CD4-positive, alpha-beta T cell treated with Interleukin-17A for 1 hour (primary cell): ENCODE measurements at regions not wholly inside any gene's neighbourhood (a gene's known extent, or its start where the extent isn't known, plus 50 kb on each side); places are given as distances from the start of the nearest gene placed in this dataset.

Experiments used
- DNase-seq: peaks from one replicate; pipeline ENCODE4 v3.0.0-alpha.2; 2020

- no peak for DNase-seq
Observed at GRCh38 chr10:130541090-130541489, 404.9 kb downstream of the GLRX3 start.

- DNase-seq: no peak
Observed at GRCh38 chr10:130542761-130543160, 406.6 kb downstream of the GLRX3 start.

GRCh38 chr10:130543794-130544193 lies 407.6 kb downstream of the GLRX3 start:
- DNase-seq: no peak

GRCh38 chr10:130545122-130545521 lies 408.9 kb downstream of the GLRX3 start:
- DNase-seq: no peak

GRCh38 chr10:130545697-130546096 lies 409.5 kb downstream of the GLRX3 start:
- DNase-seq: no peak

GRCh38 chr10:130546841-130547240 lies 410.6 kb downstream of the GLRX3 start:
- no peak for DNase-seq

- no peak for DNase-seq
Observed at GRCh38 chr10:130547368-130547767, 411.2 kb downstream of the GLRX3 start.

GRCh38 chr10:130550952-130551674 lies 414.9 kb downstream of the GLRX3 start:
- no peak for DNase-seq

GRCh38 chr10:130551676-130552075 lies 415.5 kb downstream of the GLRX3 start:
- DNase-seq: no peak

GRCh38 chr10:130553826-130554225 lies 417.6 kb downstream of the GLRX3 start:
- DNase-seq: no peak

- no peak for DNase-seq
Observed at GRCh38 chr10:130554701-130555410, 418.7 kb downstream of the GLRX3 start.

GRCh38 chr10:130555411-130555750 lies 419.2 kb downstream of the GLRX3 start:
- no peak for DNase-seq

- DNase-seq: no peak
Observed at GRCh38 chr10:130557181-130557845, 421.1 kb downstream of the GLRX3 start.

GRCh38 chr10:130558746-130559546 lies 422.8 kb downstream of the GLRX3 start:
- no peak for DNase-seq

GRCh38 chr10:130559547-130559880 lies 423.3 kb downstream of the GLRX3 start:
- no peak for DNase-seq

GRCh38 chr10:130560116-130560515 lies 423.9 kb downstream of the GLRX3 start:
- DNase-seq: no peak

GRCh38 chr10:130560573-130560972 lies 424.4 kb downstream of the GLRX3 start:
- DNase-seq: no peak

- no peak for DNase-seq
Observed at GRCh38 chr10:130561681-130562080, 425.5 kb downstream of the GLRX3 start.

GRCh38 chr10:130567011-130567410 lies 430.8 kb downstream of the GLRX3 start:
- no peak for DNase-seq

- DNase-seq: no peak
Observed at GRCh38 chr10:130567436-130567835, 431.2 kb downstream of the GLRX3 start.

GRCh38 chr10:130568246-130568645 lies 432.1 kb downstream of the GLRX3 start:
- no peak for DNase-seq

- no peak for DNase-seq
Observed at GRCh38 chr10:130570074-130570473, 433.9 kb downstream of the GLRX3 start.

- no peak for DNase-seq
Observed at GRCh38 chr10:130571674-130572073, 435.5 kb downstream of the GLRX3 start.
